ENCODE measurements at regions not wholly inside any gene's neighbourhood (a gene's known extent, or its start where the extent isn't known, plus 50 kb on each side); places are given as distances from the start of the nearest gene placed in this dataset.

DNA sequence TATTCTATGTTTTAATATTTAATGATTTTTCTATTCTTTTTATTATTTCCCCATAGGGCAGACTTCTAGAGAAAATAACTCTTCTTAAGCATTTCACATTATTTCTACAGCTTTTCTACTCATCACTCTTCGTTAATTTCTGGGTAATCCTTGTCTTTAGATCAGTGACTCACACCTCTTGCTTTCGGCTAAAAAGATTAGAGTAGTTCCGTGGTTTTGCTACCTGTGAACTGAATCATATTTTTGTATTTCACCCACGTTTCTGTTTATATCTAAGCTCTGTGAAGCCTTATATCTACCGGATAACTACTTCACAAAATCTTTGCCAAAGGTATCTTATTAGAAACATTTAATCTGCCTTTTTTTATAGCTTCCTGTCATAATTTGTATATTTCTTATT is 685.5 kb upstream of the FSHR start:
- Histone ChIP-seq H3K4me3 (replicated peaks; ENCODE audit: insufficient read depth, low read length) (no peak overlapping the region), H3K27ac (replicated peaks) (no peak overlapping the region), H3K27me3 (ENCODE audit: insufficient read depth, poor library complexity, severe bottlenecking) (no peaks in the 10 kb centered on the region)
- no peak for TF ChIP-seq GABPA (IDR thresholded peaks at IDR 0.05; ENCODE audit: low read depth)
- TF ChIP-seq, protein P1, sequence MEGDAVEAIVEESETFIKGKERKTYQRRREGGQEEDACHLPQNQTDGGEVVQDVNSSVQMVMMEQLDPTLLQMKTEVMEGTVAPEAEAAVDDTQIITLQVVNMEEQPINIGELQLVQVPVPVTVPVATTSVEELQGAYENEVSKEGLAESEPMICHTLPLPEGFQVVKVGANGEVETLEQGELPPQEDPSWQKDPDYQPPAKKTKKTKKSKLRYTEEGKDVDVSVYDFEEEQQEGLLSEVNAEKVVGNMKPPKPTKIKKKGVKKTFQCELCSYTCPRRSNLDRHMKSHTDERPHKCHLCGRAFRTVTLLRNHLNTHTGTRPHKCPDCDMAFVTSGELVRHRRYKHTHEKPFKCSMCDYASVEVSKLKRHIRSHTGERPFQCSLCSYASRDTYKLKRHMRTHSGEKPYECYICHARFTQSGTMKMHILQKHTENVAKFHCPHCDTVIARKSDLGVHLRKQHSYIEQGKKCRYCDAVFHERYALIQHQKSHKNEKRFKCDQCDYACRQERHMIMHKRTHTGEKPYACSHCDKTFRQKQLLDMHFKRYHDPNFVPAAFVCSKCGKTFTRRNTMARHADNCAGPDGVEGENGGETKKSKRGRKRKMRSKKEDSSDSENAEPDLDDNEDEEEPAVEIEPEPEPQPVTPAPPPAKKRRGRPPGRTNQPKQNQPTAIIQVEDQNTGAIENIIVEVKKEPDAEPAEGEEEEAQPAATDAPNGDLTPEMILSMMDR (IDR thresholded peaks at IDR 0.05; ENCODE audit: insufficient read depth, low read length) = no peak
- TF ChIP-seq, protein P2, sequence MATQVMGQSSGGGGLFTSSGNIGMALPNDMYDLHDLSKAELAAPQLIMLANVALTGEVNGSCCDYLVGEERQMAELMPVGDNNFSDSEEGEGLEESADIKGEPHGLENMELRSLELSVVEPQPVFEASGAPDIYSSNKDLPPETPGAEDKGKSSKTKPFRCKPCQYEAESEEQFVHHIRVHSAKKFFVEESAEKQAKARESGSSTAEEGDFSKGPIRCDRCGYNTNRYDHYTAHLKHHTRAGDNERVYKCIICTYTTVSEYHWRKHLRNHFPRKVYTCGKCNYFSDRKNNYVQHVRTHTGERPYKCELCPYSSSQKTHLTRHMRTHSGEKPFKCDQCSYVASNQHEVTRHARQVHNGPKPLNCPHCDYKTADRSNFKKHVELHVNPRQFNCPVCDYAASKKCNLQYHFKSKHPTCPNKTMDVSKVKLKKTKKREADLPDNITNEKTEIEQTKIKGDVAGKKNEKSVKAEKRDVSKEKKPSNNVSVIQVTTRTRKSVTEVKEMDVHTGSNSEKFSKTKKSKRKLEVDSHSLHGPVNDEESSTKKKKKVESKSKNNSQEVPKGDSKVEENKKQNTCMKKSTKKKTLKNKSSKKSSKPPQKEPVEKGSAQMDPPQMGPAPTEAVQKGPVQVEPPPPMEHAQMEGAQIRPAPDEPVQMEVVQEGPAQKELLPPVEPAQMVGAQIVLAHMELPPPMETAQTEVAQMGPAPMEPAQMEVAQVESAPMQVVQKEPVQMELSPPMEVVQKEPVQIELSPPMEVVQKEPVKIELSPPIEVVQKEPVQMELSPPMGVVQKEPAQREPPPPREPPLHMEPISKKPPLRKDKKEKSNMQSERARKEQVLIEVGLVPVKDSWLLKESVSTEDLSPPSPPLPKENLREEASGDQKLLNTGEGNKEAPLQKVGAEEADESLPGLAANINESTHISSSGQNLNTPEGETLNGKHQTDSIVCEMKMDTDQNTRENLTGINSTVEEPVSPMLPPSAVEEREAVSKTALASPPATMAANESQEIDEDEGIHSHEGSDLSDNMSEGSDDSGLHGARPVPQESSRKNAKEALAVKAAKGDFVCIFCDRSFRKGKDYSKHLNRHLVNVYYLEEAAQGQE (IDR thresholded peaks at IDR 0.05; ENCODE audit: insufficient replicate concordance, low read depth) = no peak
- TF ChIP-seq SPI1 (IDR thresholded peaks at IDR 0.05; ENCODE audit: borderline replicate concordance, low read depth) = no peak
- no peak for TF ChIP-seq POLR2AphosphoS5 (IDR thresholded peaks at IDR 0.05; ENCODE audit: low read depth)
- DNase-seq (ENCODE audit: low read depth in 1 of 2, low spot score in 1 of 2) = no peak

DNA sequence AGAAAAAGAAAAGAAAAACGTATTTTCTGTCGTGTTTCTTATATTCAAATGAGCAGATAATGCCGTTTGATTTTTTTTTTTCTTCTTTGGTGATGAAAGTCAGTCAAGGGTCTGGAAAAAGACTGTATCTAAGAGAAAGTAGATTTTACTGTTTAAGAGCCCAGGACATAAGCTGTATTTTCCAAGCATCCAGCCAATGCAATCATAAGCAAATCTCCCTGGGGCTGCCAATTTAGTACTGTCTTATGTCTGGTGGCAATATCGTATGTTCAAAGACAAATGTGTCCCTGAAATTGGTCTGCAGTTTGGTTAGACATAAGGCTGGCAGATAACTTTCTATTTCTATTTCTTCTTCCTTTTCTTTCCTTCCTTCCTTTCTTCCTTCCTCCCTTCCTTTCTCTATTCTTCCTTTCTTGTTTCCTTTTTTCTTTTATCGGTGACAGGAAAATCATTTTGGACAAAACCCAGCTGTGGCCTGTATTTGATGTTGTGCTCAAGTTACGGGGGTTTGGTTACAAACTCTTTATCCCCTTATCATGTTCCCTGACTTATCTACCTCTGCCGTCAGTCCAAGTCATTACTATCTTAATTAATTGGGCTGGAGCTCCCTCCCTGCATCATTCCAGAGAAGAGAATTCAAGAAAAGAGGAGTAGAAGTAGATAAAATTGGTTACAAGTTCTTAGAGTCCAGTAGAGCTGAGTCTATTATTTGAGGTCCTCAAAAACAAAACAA is 683.4 kb upstream of the FSHR start:
- no peaks in the 10 kb centered on the region for H3K27me3 ChIP-seq (ENCODE audit: insufficient read depth, poor library complexity, severe bottlenecking)
- TF ChIP-seq SPI1 (IDR thresholded peaks at IDR 0.05; ENCODE audit: borderline replicate concordance, low read depth) (no peak), POLR2AphosphoS5 (IDR thresholded peaks at IDR 0.05; ENCODE audit: low read depth) (no peak), GABPA (IDR thresholded peaks at IDR 0.05; ENCODE audit: low read depth) (no peak)
- TF ChIP-seq, protein P2 (IDR thresholded peaks at IDR 0.05; ENCODE audit: insufficient replicate concordance, low read depth) = no peak
- TF ChIP-seq, protein P1 (IDR thresholded peaks at IDR 0.05; ENCODE audit: insufficient read depth, low read length) = no peak
- no peak overlapping the region for H3K4me3 ChIP-seq (replicated peaks; ENCODE audit: insufficient read depth, low read length)
- H3K27ac ChIP-seq (replicated peaks) = no peak overlapping the region
- DNase-seq (ENCODE audit: low read depth in 1 of 2, low spot score in 1 of 2) = no peak

DNA sequence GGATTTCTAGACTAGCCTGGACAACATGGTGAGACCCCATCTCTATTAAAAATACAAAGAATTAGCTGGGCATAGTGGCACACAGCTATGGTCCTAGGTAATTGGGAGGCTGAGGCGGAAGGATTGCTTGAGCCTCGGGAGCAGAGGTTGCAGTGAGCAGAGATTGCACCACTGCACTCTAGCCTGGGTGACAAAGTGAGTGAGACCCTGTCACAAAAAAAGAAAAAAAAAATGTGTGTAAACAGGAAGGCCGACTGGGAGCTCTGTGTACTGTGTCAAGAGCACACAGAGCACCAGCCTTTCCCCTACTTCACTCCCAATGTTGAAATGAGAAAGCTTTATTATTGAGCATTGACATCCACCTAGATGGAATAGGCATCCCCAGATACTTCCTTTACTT is 681.7 kb upstream of the FSHR start:
- no peak overlapping the region for H3K27ac ChIP-seq (replicated peaks)
- TF ChIP-seq POLR2AphosphoS5 (IDR thresholded peaks at IDR 0.05; ENCODE audit: low read depth) (no peak), SPI1 (IDR thresholded peaks at IDR 0.05; ENCODE audit: borderline replicate concordance, low read depth) (no peak), GABPA (IDR thresholded peaks at IDR 0.05; ENCODE audit: low read depth) (no peak)
- TF ChIP-seq, protein P1 (IDR thresholded peaks at IDR 0.05; ENCODE audit: insufficient read depth, low read length) = no peak
- TF ChIP-seq, protein P2 (IDR thresholded peaks at IDR 0.05; ENCODE audit: insufficient replicate concordance, low read depth) = no peak
- no peak for DNase-seq (ENCODE audit: low read depth in 1 of 2, low spot score in 1 of 2)
- H3K27me3 ChIP-seq (ENCODE audit: insufficient read depth, poor library complexity, severe bottlenecking) = no peaks in the 10 kb centered on the region
- no peak overlapping the region for H3K4me3 ChIP-seq (replicated peaks; ENCODE audit: insufficient read depth, low read length)
